ENCODE measurements at regions not wholly inside any gene's neighbourhood (a gene's known extent, or its start where the extent isn't known, plus 50 kb on each side); places are given as distances from the start of the nearest gene placed in this dataset.

- no peak for TF ChIP-seq ZNF274 (IDR thresholded peaks at IDR 0.05; ENCODE audit: low read depth, low read length)
- TF ChIP-seq CTCF (IDR thresholded peaks at IDR 0.05 in 2 of 3, conservative IDR thresholded peaks at IDR 0.05 in 1 of 3; ENCODE audit: borderline replicate concordance in 1 of 3, insufficient read depth in 1 of 3, low read depth in 2 of 3, low read length in 2 of 3) = no peak
- TF ChIP-seq JUND (IDR thresholded peaks at IDR 0.05) = no peak
- no peak for TF ChIP-seq RAD21 (IDR thresholded peaks at IDR 0.05; ENCODE audit: low read depth)
- TF ChIP-seq POLR2A (IDR thresholded peaks at IDR 0.05; ENCODE audit: borderline replicate concordance, extremely low read depth, insufficient read depth, insufficient read length) = no peak
Measured at GRCh38 chr18:73479477-73479876, 611.7 kb upstream of the NETO1 start.
